Left ventricle myocardium inferior (tissue), 1 donor: ENCODE measurements at regions not wholly inside any gene's neighbourhood (a gene's known extent, or its start where the extent isn't known, plus 50 kb on each side); places are given as distances from the start of the nearest gene placed in this dataset.
"Not testable (repeated sequence)": the region's sequence is repeated elsewhere in the genome, so short reads cannot be mapped to it uniquely, and the experiment has no call there.

Experiments
- DNase-seq: peaks from one replicate; pipeline ENCODE4 v3.0.0-alpha.2; 2020
- H3K27ac ChIP-seq: fragments of 200-600 bp; replicated peaks from 2 replicates; pipeline ENCODE4 v1.8.0; 2021
- H3K27me3 ChIP-seq: fragments of 200-600 bp; 2 replicates; pipeline ENCODE4 v1.8.0; 2021; ENCODE audit warnings: low read depth
- H3K36me3 ChIP-seq: fragments of 200-600 bp; 2 replicates; pipeline ENCODE4 v1.8.0; 2021
- H3K4me1 ChIP-seq: fragments of 200-600 bp; 2 replicates; pipeline ENCODE4 v1.8.0; 2021
- H3K4me3 ChIP-seq: fragments of 200-600 bp; 2 replicates; pipeline ENCODE4 v1.8.0; 2021; ENCODE audit warnings: mild to moderate bottlenecking, moderate library complexity
- H3K9me3 ChIP-seq: fragments of 200-600 bp; replicated peaks from 2 replicates; pipeline ENCODE4 v1.8.0; 2021
- intact Hi-C: fragments of 100-400 bp; cut with micrococcal nuclease; formaldehyde crosslinking; loops from one replicate; pipeline ENCODE4 v1.11.0; 2022
- donor health status: DM: no; HTN: yes; CAD: no; lungs with severe emphysema.

DNA sequence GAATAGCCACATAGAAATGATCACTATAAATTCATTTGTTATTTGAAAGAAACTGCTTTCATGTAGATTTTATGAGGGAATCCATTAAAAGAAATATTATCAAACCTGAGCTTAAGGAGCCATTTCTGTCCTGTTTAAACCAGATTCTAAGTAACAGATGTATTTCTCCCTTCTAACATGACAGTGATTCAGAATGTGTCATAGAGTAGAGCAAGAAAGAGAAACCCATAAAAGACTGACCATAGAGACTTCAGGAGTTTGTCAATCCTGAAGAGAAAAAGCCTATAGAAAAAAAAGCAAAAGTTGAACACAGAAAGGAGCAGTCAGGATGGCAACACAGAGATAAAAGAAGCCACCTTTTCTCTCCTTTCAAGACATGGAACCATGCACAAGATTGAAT is 390.6 kb downstream of the PRIM2 start:
- H3K9me3 ChIP-seq = peaks cover 10% of the 10 kb centered on the region
- DNase-seq, H3K4me1 ChIP-seq, H3K27me3 ChIP-seq, H3K36me3 ChIP-seq, H3K27ac ChIP-seq, intact Hi-C loops, H3K4me3 ChIP-seq: not testable (repeated sequence)

- H3K36me3 ChIP-seq, H3K4me3 ChIP-seq, DNase-seq, H3K27ac ChIP-seq, H3K4me1 ChIP-seq, H3K9me3 ChIP-seq, intact Hi-C loops, H3K27me3 ChIP-seq: not testable (repeated sequence)
Measured at GRCh38 chr6:57722546-57722945, 405.1 kb downstream of the PRIM2 start.

DNA sequence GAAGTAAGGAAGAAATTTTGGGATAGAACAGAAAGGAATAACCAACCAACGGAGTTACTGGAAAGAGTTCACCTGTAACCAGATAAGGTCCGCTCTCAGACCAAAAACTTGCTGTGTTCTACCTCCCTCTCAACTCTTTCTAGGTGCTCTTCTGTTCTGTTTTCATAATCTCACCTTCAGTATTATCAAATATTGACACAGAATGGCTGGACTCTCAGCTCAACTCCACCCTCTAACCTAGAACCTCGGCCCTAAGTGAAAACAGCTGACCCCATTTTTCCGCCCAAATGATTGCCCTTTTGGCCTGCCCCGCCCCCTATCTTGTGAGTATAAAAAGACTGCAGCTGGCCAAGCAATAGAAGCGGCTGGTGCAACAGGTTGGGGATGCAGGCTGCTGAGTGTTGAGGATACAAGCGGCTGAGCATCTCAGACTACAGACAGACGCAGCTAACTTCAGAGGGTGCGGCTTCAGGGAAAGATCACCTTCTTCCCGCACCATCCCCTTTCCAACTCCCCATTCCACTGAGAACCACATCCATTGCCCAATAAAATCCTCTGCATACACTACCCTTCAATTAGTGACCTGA is 406.5 kb downstream of the PRIM2 start:
- H3K27ac ChIP-seq, H3K36me3 ChIP-seq, H3K9me3 ChIP-seq, H3K27me3 ChIP-seq, H3K4me3 ChIP-seq, intact Hi-C loops, DNase-seq, H3K4me1 ChIP-seq: not testable (repeated sequence)

DNA sequence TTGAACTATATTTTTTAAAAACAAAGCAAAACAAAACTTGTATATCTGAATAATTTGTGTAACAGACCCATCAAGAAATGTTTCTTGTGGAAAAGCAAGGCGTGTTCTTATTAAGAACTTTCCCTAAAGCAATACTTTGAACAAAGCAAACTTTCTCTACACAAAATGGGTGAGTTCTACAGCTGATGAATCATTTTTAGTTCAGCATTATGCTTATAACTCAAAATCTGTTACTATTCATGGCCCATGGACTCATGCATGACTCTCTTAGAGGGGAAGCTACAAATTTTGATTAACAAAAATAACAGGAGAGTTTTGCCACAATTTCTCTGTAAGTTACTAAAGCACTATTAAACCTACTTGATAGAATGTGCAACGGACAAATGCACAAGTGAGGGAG is 412.0 kb downstream of the PRIM2 start:
- intact Hi-C loops = not testable (repeated sequence)

DNA sequence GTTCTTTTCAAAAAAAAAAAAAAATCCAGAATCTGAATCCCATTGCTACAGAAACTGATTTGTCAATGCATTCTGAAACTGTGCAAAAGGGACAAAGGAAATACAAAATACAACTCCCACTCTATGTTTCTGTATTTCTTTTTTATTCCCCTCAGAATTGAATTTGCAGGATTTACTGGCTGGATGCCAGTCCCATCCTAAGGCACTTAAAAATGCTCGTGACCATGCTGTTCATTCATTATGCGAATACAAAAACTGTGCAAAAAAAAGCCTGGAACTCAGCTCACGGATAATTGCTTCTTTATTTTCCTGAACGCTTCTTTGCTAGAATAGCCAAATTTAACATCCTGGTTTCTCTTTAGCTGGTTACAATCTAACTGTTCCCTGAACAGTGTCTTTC is 413.3 kb downstream of the PRIM2 start:
- intact Hi-C loops, H3K36me3 ChIP-seq, DNase-seq: not testable (repeated sequence)

More for the DNA sequence above, 412.0 kb downstream of the PRIM2 start:
- H3K27ac ChIP-seq, H3K4me1 ChIP-seq, H3K27me3 ChIP-seq, H3K36me3 ChIP-seq, H3K4me3 ChIP-seq, H3K9me3 ChIP-seq, DNase-seq: not testable (repeated sequence)

DNA sequence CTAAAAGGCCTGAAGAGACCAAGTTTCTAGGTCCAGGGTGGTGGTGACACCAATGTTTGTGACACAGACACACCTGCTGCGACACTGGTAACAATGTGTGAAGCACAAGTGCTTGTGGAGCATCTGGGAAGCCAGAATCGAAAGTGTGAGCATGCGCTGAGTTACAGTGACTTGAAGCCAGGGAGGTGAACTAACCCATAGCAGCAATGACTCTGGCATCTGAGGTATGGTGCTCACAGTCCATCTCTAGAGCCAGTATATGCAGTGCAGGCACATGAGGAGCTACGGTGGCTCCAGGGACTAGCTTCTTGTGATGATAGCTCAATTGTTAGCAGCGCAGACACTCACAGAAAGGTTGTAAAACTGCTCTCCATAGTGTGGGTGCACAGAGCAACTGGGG is 430.3 kb downstream of the PRIM2 start:
- H3K4me1 ChIP-seq, H3K4me3 ChIP-seq, H3K27me3 ChIP-seq, intact Hi-C loops, H3K36me3 ChIP-seq, DNase-seq, H3K9me3 ChIP-seq, H3K27ac ChIP-seq: not testable (repeated sequence)

More for the DNA sequence above, 413.3 kb downstream of the PRIM2 start:
- not testable (repeated sequence) for H3K9me3 ChIP-seq, H3K27me3 ChIP-seq, H3K27ac ChIP-seq, H3K4me3 ChIP-seq, H3K4me1 ChIP-seq

DNA sequence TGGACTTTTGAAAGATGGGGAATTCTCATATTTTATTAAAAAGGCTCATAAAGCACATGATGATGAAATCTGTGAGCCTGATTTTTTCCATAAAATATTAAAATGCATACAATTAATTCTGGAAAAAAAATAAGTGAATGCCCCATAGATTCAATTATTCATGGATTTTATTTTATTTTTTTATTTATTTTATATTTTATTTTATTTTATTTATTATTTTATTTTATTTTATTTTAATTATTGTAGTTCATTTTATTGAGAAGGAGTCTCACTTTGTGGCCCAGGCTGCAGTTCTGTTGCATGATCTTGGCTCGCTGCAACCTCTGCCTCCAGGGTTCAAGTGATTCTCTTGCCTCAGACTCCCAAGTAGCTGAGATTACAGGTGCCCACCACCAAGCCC is 442.4 kb downstream of the PRIM2 start:
- not testable (repeated sequence) for H3K4me3 ChIP-seq

GRCh38 chr6:57792720-57793397 is 475.4 kb downstream of the PRIM2 start:
- H3K4me1 ChIP-seq, DNase-seq, intact Hi-C loops, H3K9me3 ChIP-seq, H3K36me3 ChIP-seq, H3K27ac ChIP-seq, H3K4me3 ChIP-seq: not testable (repeated sequence)
- peaks cover 44% of the 10 kb centered on the region for H3K27me3 ChIP-seq

More for the DNA sequence above, 442.4 kb downstream of the PRIM2 start:
- H3K36me3 ChIP-seq, H3K27me3 ChIP-seq, DNase-seq, H3K4me1 ChIP-seq, H3K9me3 ChIP-seq, intact Hi-C loops, H3K27ac ChIP-seq: not testable (repeated sequence)

DNA sequence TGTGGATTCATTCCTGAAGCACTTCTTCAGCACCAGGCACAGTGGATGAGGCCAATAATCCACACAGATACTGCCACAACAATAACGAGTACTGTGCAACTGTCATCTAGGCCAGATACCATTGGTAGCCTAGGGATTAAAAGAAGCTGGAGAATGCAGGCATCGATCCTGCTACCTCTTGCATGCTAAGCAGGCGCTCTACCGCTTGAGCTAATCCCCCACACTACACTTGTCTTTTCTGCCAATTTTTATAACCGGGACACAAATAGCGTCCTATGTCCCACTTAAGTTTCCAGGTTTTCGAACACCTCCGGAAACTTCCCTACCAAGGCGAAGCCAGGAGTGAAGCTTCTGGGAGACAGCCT is 475.9 kb downstream of the PRIM2 start:
- H3K9me3 ChIP-seq, H3K27ac ChIP-seq, H3K4me3 ChIP-seq, intact Hi-C loops, H3K4me1 ChIP-seq, H3K36me3 ChIP-seq, DNase-seq: not testable (repeated sequence)
- H3K27me3 ChIP-seq = peaks cover 44% of the 10 kb centered on the region

GRCh38 chr6:57799703-57800479 is 482.5 kb downstream of the PRIM2 start:
- Histone ChIP-seq H3K4me3 (peak overlapping the region; percentile 19), H3K27me3 (peaks cover 27% of the 10 kb centered on the region)
- intact Hi-C loops, H3K27ac ChIP-seq, H3K4me1 ChIP-seq, H3K9me3 ChIP-seq, H3K36me3 ChIP-seq, DNase-seq: not testable (repeated sequence)

DNA sequence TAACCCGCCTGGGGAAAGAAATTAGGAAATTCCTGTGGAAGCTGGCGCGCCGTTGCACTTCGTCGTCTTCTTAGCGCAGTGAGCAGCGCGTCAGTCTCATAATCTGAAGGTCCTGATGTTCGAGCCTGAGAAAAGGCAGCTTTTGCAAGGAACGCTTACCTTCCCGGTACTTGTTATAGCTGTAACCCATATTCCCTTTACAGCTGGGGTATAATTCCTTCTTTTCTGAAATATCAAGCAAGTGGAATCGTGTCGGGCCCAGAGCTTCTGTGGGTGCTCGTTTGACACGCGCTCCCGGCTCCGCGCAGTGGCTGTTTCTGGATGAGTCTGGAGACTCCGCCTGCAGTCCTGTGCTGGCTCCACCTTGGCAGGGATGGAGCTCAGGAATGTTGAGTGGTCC is 491.2 kb downstream of the PRIM2 start:
- H3K36me3 ChIP-seq, H3K4me3 ChIP-seq, DNase-seq, H3K9me3 ChIP-seq, H3K27ac ChIP-seq, H3K4me1 ChIP-seq, intact Hi-C loops: not testable (repeated sequence)
- peaks cover 33% of the 10 kb centered on the region for H3K27me3 ChIP-seq

- intact Hi-C loops, H3K27ac ChIP-seq, DNase-seq, H3K4me3 ChIP-seq, H3K36me3 ChIP-seq, H3K4me1 ChIP-seq, H3K9me3 ChIP-seq: not testable (repeated sequence)
- H3K27me3 ChIP-seq = peaks cover 38% of the 10 kb centered on the region
Measured at GRCh38 chr6:57809454-57809853, 492.0 kb downstream of the PRIM2 start.

- H3K36me3 ChIP-seq, H3K27ac ChIP-seq, H3K9me3 ChIP-seq, H3K4me1 ChIP-seq, DNase-seq, intact Hi-C loops, H3K4me3 ChIP-seq: not testable (repeated sequence)
- peaks cover 44% of the 10 kb centered on the region for H3K27me3 ChIP-seq
Measured at GRCh38 chr6:57813271-57814075, 496.0 kb downstream of the PRIM2 start.
